IMR-90 (cell line): ENCODE measurements at regions not wholly inside any gene's neighbourhood (a gene's known extent, or its start where the extent isn't known, plus 50 kb on each side); places are given as distances from the start of the nearest gene placed in this dataset.

Experiments
- ATAC-seq: fragments of 200-7000 bp; cut with Tn5 transposase; 2 replicates; pipeline ENCODE4 v1.9.1; 2020; ENCODE audit warnings: low read depth, mild to moderate bottlenecking, moderate library complexity
- BruUV-seq: library from RNA; stranded (reverse); fragments of 400-500 nt; replicated peaks from 2 replicates; lab custom pipeline; 2021; lab: Mats Ljungman, UMichigan
- CTCF ChIA-PET: fragments of 300-600 bp; formaldehyde crosslinking; extraction: SDS; loops from one replicate; lab custom pipeline; 2021; ENCODE audit warnings: antibody characterized with exemption; lab: Yijun Ruan, JAX
- POLR2A ChIA-PET: fragments of 300-600 bp; sonication (Branson Sonifier 250); formaldehyde crosslinking; loops from one replicate; lab custom pipeline; 2022; ENCODE audit warnings: antibody characterized with exemption; ENCODE audit not compliant: unreplicated experiment; lab: Charles Lee
- DNase-seq: peaks from one replicate; pipeline ENCODE4 v3.0.0; 2013
- H2AFZ ChIP-seq: replicated peaks from 2 replicates; pipeline ENCODE3; 2013; ENCODE audit warnings: low read length, mild to moderate bottlenecking; ENCODE audit not compliant: poor library complexity
- H2AK5ac ChIP-seq: 2 replicates; pipeline ENCODE4 v1.6.1; 2013; ENCODE audit warnings: low read depth, low read length, inconsistent platforms
- H2AK9ac ChIP-seq: replicated peaks from 2 replicates; pipeline ENCODE3; 2013; ENCODE audit warnings: mild to moderate bottlenecking, low read depth, low read length, moderate library complexity; ENCODE audit not compliant: poor library complexity
- H2BK120ac ChIP-seq: 2 replicates; pipeline ENCODE4 v1.6.1; 2013; ENCODE audit warnings: low read depth, low read length, inconsistent platforms
- H2BK15ac ChIP-seq: 3 replicates; pipeline ENCODE4 v1.6.1; 2013; ENCODE audit warnings: low read depth, low read length, inconsistent platforms
- H2BK20ac ChIP-seq: 2 replicates; pipeline ENCODE4 v1.6.1; 2013; ENCODE audit warnings: low read depth, mild to moderate bottlenecking, inconsistent platforms, low read length, moderate library complexity
- H2BK5ac ChIP-seq: 2 replicates; pipeline ENCODE4 v1.6.1; 2013; ENCODE audit warnings: mild to moderate bottlenecking, low read depth, low read length, inconsistent platforms; ENCODE audit not compliant: poor library complexity, severe bottlenecking
- H3K14ac ChIP-seq: replicated peaks from 2 replicates; pipeline ENCODE4 v1.6.1; 2013; ENCODE audit warnings: low read depth, low read length, inconsistent platforms
- H3K18ac ChIP-seq: 2 replicates; pipeline ENCODE4 v1.6.1; 2013; ENCODE audit warnings: low read depth, low read length, control low read depth
- H3K23ac ChIP-seq: 2 replicates; pipeline ENCODE4 v1.6.1; 2013; ENCODE audit warnings: low read depth, low read length, inconsistent platforms
- H3K27ac ChIP-seq: 2 replicates; pipeline ENCODE4 v1.5.1; 2013; ENCODE audit warnings: mild to moderate bottlenecking, control low read depth, low read length; ENCODE audit not compliant: insufficient read depth
- H3K27me3 ChIP-seq: 2 replicates; pipeline ENCODE4 v1.6.1; 2013; ENCODE audit warnings: low read length; ENCODE audit not compliant: control insufficient read depth, insufficient read depth
- H3K36me3 ChIP-seq: 2 replicates; pipeline ENCODE4 v1.6.1; 2013; ENCODE audit warnings: low read length, mixed read lengths; ENCODE audit not compliant: control insufficient read depth, insufficient read depth
- H3K4ac ChIP-seq: 2 replicates; pipeline ENCODE4 v1.6.1; 2013; ENCODE audit warnings: low read depth, low read length, inconsistent platforms
- H3K4me1 ChIP-seq: 2 replicates; pipeline ENCODE4 v1.6.1; 2013; ENCODE audit warnings: low read length, mixed read lengths; ENCODE audit not compliant: control insufficient read depth, insufficient read depth
- H3K4me2 ChIP-seq: 2 replicates; pipeline ENCODE4 v1.6.1; 2013; ENCODE audit warnings: low read depth, mild to moderate bottlenecking, control low read depth, low read length, moderate library complexity
- H3K4me3 ChIP-seq: 2 replicates; pipeline ENCODE4 v1.5.1; 2013; ENCODE audit warnings: low read depth, mild to moderate bottlenecking, control low read depth, low read length, moderate library complexity; ENCODE audit not compliant: insufficient read depth
- H3K56ac ChIP-seq: 2 replicates; pipeline ENCODE4 v1.6.1; 2013; ENCODE audit warnings: low read length, inconsistent platforms; ENCODE audit not compliant: insufficient read depth; ENCODE audit errors: extremely low read depth
- H3K79me1 ChIP-seq, 2 experiments: 2 replicates each; pipeline ENCODE4 v1.6.1; 2013; ENCODE audit warnings: low read length in 2 of 2, inconsistent platforms in 1 of 2, low read depth in 1 of 2
- H3K9ac ChIP-seq: 2 replicates; pipeline ENCODE4 v1.6.1; 2013; ENCODE audit warnings: low read depth, low read length, control low read depth
- H3K9me1 ChIP-seq: 2 replicates; pipeline ENCODE4 v1.6.1; 2013; ENCODE audit warnings: low read length, inconsistent platforms; ENCODE audit not compliant: insufficient read depth
- H3K9me3 ChIP-seq: 2 replicates; pipeline ENCODE4 v1.6.1; 2013; ENCODE audit warnings: low read length; ENCODE audit not compliant: control insufficient read depth, insufficient read depth
- H4K20me1 ChIP-seq: 2 replicates; pipeline ENCODE4 v1.6.1; 2013; ENCODE audit warnings: low read length, inconsistent platforms; ENCODE audit not compliant: insufficient read depth
- H4K5ac ChIP-seq: 2 replicates; pipeline ENCODE4 v1.6.1; 2013; ENCODE audit warnings: mild to moderate bottlenecking, low read depth, low read length, control low read depth
- H4K8ac ChIP-seq, 2 experiments: 2 replicates each; pipeline ENCODE4 v1.6.1; 2013; ENCODE audit warnings: low read depth in 2 of 2, low read length in 2 of 2, control low read depth in 1 of 2, inconsistent platforms in 1 of 2
- H4K91ac ChIP-seq: 2 replicates; pipeline ENCODE4 v1.6.1; 2013; ENCODE audit warnings: low read depth, low read length, inconsistent platforms; ENCODE audit not compliant: insufficient read depth
- CHD1 ChIP-seq: IDR thresholded peaks from 2 replicates; pipeline ENCODE4 v1.6.1; 2012; ENCODE audit warnings: low read depth, low read length, improper control_type of control experiment
- FOS ChIP-seq: fragments of 150-350 bp; IDR thresholded peaks from 2 replicates; pipeline ENCODE4 v1.6.1; 2016; ENCODE audit warnings: low read depth, low read length
- MXI1 ChIP-seq: IDR thresholded peaks from 2 replicates; pipeline ENCODE4 v1.6.1; 2012; ENCODE audit warnings: low read depth, mild to moderate bottlenecking, low read length, moderate library complexity, borderline replicate concordance
- NFE2L2 ChIP-seq: fragments of 150-350 bp; IDR thresholded peaks from 2 replicates; pipeline ENCODE4 v1.6.1; 2016; ENCODE audit warnings: low read depth, mild to moderate bottlenecking, low read length
- POLR2A ChIP-seq: IDR thresholded peaks from 2 replicates; pipeline ENCODE4 v1.6.1; 2012; ENCODE audit warnings: mild to moderate bottlenecking, low read depth, low read length
- RAD21 ChIP-seq: IDR thresholded peaks from 2 replicates; pipeline ENCODE4 v1.6.1; 2012; ENCODE audit warnings: low read length, improper control_type of control experiment
- RFX5 ChIP-seq: IDR thresholded peaks from 2 replicates; pipeline ENCODE4 v1.8.0; 2012; ENCODE audit warnings: low read depth, mild to moderate bottlenecking, low read length, moderate library complexity
- SMC3 ChIP-seq: fragments of 150-350 bp; IDR thresholded peaks from 2 replicates; pipeline ENCODE4 v1.6.1; 2016; ENCODE audit warnings: low read depth, mild to moderate bottlenecking, antibody characterized with exemption, low read length, moderate library complexity
- WGBS, 2 experiments: methylation state at CpG; one replicate each; pipeline versions ENCODE4 v1.1.5 to v1.1.7; 2013; ENCODE audit warnings: missing lambda C conversion rate in 2 of 2; ENCODE audit not compliant: insufficient read length in 1 of 2; ENCODE audit errors: extremely low coverage in 2 of 2; 5-methylcytosine and 5-hydroxymethylcytosine counted together
- dilution Hi-C: fragments of 300-500 bp; cut with HindIII; formaldehyde crosslinking; loops from one replicate; pipeline ENCODE4 v1.14.3; 2018; ENCODE audit warnings: low sequenced_read_pairs; ENCODE audit not compliant: unreplicated experiment
- in situ Hi-C: fragments of 300-500 bp; cut with MboI; formaldehyde crosslinking; loops from 3 replicates; pipeline ENCODE4 v1.14.3; 2019; ENCODE audit warnings: low sequenced_read_pairs, inconsistent platforms, mixed read lengths
- intact Hi-C: fragments of 100-400 bp; cut with micrococcal nuclease; formaldehyde crosslinking; loops from 2 replicates; pipeline ENCODE4 v1.10.0; 2022

DNA sequence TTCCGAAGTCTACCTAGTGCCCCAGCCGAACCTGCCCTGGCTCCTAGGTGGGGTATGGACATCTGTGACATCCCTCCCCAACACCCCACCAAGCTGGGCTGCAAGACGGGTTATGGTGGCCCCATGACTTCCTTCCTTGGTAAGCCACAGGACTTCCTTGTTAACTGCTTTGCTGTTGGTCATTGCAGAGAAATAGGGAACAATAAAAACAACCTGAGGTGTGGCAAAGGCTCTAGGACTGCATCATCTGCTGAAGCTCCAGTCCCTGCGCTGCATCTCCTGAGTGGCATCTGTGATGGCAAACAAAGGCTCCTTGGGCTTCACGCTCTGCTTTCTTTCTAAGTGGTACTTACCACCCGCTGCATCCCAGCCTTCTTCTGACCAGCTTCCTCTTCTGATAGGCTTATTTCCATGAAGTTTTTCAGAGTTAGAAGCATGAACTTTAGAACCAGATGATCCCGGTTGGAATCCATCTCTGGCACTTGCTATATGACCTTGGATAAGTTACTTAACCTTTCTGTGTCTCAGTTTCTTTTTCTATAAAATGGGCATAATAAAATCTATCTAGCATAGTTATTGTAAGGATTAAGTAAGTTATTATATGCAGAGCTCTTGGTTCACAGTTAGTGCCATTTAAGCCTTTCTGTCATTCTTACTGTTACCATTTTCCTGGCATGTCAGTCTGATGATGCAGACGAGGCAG lies 216.8 kb downstream of the RPS24 start (continued):
- TF ChIP-seq NFE2L2 (no peak), CHD1 (no peak), FOS (no peak), RAD21 (no peak), MXI1 (no peak), POLR2A (no peak)

- H3K4me3 ChIP-seq = no peak overlapping the region
- peak overlapping the region; percentile 72; the same call in 1 of the 3 replicates for H2BK15ac ChIP-seq
- H3K79me1 ChIP-seq = peaks cover 0 to 9% of the 10 kb centered on the region in 2 experiments; a peak in 1 of 4 replicates
- H2BK120ac ChIP-seq = peak overlapping the region; percentile 58
- no peak overlapping the region for H2AK9ac ChIP-seq
- 80% methylated on average over 1 of the region's 7 CpGs; no CpG with 5 or more reads in 1 of the 2 experiments for WGBS, 2 experiments
- ChIA-PET POLR2A (no interaction called here), CTCF (no interaction called here)
- H2AK5ac ChIP-seq = peak overlapping the region; percentile 50; the same call in 1 of the 2 replicates
- H2AFZ ChIP-seq = no peak overlapping the region
- peaks cover 30% of the 10 kb centered on the region for H3K9me1 ChIP-seq
- no TSS peak for BruUV-seq
- dilution Hi-C loops (no loop called here), in situ Hi-C loops (no loop called here), intact Hi-C loops (no loop called here)
- H4K5ac ChIP-seq = no peak overlapping the region
- ATAC-seq = no peak
- H3K4me1 ChIP-seq = peaks cover 21% of the 10 kb centered on the region
- H3K56ac ChIP-seq = no peak overlapping the region
- no peak overlapping the region for H3K9ac ChIP-seq
- H3K27ac ChIP-seq = no peak overlapping the region
- H4K20me1 ChIP-seq = no peaks in the 10 kb centered on the region
- H3K36me3 ChIP-seq = no peaks in the 10 kb centered on the region
- H4K91ac ChIP-seq = peak overlapping the region; percentile 47
- H3K27me3 ChIP-seq = no peaks in the 10 kb centered on the region
- no peak overlapping the region for H3K4me2 ChIP-seq
- no peak overlapping the region for H3K18ac ChIP-seq
- peak overlapping the region; percentile 38; the same call in 1 of the 2 replicates for H2BK20ac ChIP-seq
- peak overlapping the region; percentile 53; the same call in 1 of the 2 replicates for H3K4ac ChIP-seq
- DNase-seq = no peak
- no peak overlapping the region for H2BK5ac ChIP-seq
- no peak overlapping the region for H3K23ac ChIP-seq
- no peak overlapping the region for H4K8ac ChIP-seq
- no peaks in the 10 kb centered on the region for H3K9me3 ChIP-seq
- TF ChIP-seq RFX5 (no peak), SMC3 (no peak)
- no peak overlapping the region for H3K14ac ChIP-seq
Observed at GRCh38 chr10:78251016-78251385, 217.3 kb downstream of the RPS24 start.
